ENCODE measurements at regions not wholly inside any gene's neighbourhood (a gene's known extent, or its start where the extent isn't known, plus 50 kb on each side); places are given as distances from the start of the nearest gene placed in this dataset.

- CTCF ChIA-PET = no interaction called here
- intact Hi-C loops (cut with micrococcal nuclease; ENCODE audit: unreplicated experiment) = no loop called here
- Histone ChIP-seq H3K4me1 (ENCODE audit: insufficient read depth, low read length, poor library complexity, severe bottlenecking) (peaks cover 8% of the 10 kb centered on the region), H3K36me3 (ENCODE audit: insufficient read depth, low read length, poor library complexity, severe bottlenecking) (no peaks in the 10 kb centered on the region), H3K4me3 (ENCODE audit: low read depth, low read length, poor library complexity, severe bottlenecking) (no peak overlapping the region), H3K27ac (ENCODE audit: low read depth, low read length, poor library complexity, severe bottlenecking) (no peak overlapping the region), H3K27me3 (replicated peaks; ENCODE audit: insufficient read depth, low read depth, low read length, poor library complexity) (no peaks in the 10 kb centered on the region), H3K9me3 (ENCODE audit: low read depth, low read length, poor library complexity, severe bottlenecking) (peaks cover 5% of the 10 kb centered on the region)
- TF ChIP-seq CTCF (conservative IDR thresholded peaks at IDR 0.05; ENCODE audit: low read depth, low read length) (no peak), EZH2 (IDR thresholded peaks at IDR 0.05; ENCODE audit: borderline replicate concordance, low read depth, low read length, poor library complexity, severe bottlenecking) (no peak)
- no peak for DNase-seq (ENCODE audit: low spot score)
- BruUV-seq (replicated peaks) = no TSS peak
- POLR2A ChIA-PET (ENCODE audit: low non-redundant PET) = no interaction called here
These were observed 370.5 kb downstream of the MN1 start for GRCh38 chr22:27431081-27431480.

GRCh38 chr22:27431896-27432295 is 369.7 kb downstream of the MN1 start:
- Histone ChIP-seq H3K4me3 (ENCODE audit: low read depth, low read length, poor library complexity, severe bottlenecking) (no peak overlapping the region), H3K4me1 (ENCODE audit: insufficient read depth, low read length, poor library complexity, severe bottlenecking) (peaks cover 8% of the 10 kb centered on the region), H3K27ac (ENCODE audit: low read depth, low read length, poor library complexity, severe bottlenecking) (no peak overlapping the region), H3K27me3 (replicated peaks; ENCODE audit: insufficient read depth, low read depth, low read length, poor library complexity) (no peaks in the 10 kb centered on the region), H3K9me3 (ENCODE audit: low read depth, low read length, poor library complexity, severe bottlenecking) (peaks cover 5% of the 10 kb centered on the region), H3K36me3 (ENCODE audit: insufficient read depth, low read length, poor library complexity, severe bottlenecking) (no peaks in the 10 kb centered on the region)
- TF ChIP-seq CTCF (conservative IDR thresholded peaks at IDR 0.05; ENCODE audit: low read depth, low read length) (no peak), EZH2 (IDR thresholded peaks at IDR 0.05; ENCODE audit: borderline replicate concordance, low read depth, low read length, poor library complexity, severe bottlenecking) (no peak)
- POLR2A ChIA-PET (ENCODE audit: low non-redundant PET) = no interaction called here
- BruUV-seq (replicated peaks) = no TSS peak
- no peak for DNase-seq (ENCODE audit: low spot score)
- CTCF ChIA-PET = no interaction called here
- intact Hi-C loops (cut with micrococcal nuclease; ENCODE audit: unreplicated experiment) = no loop called here

- no peak overlapping the region for H3K27ac ChIP-seq (ENCODE audit: low read depth, low read length, poor library complexity, severe bottlenecking)
- peaks cover 10% of the 10 kb centered on the region for H3K4me1 ChIP-seq (ENCODE audit: insufficient read depth, low read length, poor library complexity, severe bottlenecking)
- H3K27me3 ChIP-seq (replicated peaks; ENCODE audit: insufficient read depth, low read depth, low read length, poor library complexity) = no peaks in the 10 kb centered on the region
- intact Hi-C loops (cut with micrococcal nuclease; ENCODE audit: unreplicated experiment) = no loop called here
- no peaks in the 10 kb centered on the region for H3K36me3 ChIP-seq (ENCODE audit: insufficient read depth, low read length, poor library complexity, severe bottlenecking)
- H3K4me3 ChIP-seq (ENCODE audit: low read depth, low read length, poor library complexity, severe bottlenecking) = no peak overlapping the region
- no peak for DNase-seq (ENCODE audit: low spot score)
- TF ChIP-seq EZH2 (IDR thresholded peaks at IDR 0.05; ENCODE audit: borderline replicate concordance, low read depth, low read length, poor library complexity, severe bottlenecking) = no peak
- TF ChIP-seq CTCF (conservative IDR thresholded peaks at IDR 0.05; ENCODE audit: low read depth, low read length) = no peak
- ChIA-PET CTCF (no interaction called here), POLR2A (ENCODE audit: low non-redundant PET) (no interaction called here)
- no TSS peak for BruUV-seq (replicated peaks)
- no peaks in the 10 kb centered on the region for H3K9me3 ChIP-seq (ENCODE audit: low read depth, low read length, poor library complexity, severe bottlenecking)
These were observed 368.5 kb downstream of the MN1 start for GRCh38 chr22:27433099-27433498.

Data from A673 (cell line).